ENCODE measurements at regions not wholly inside any gene's neighbourhood (a gene's known extent, or its start where the extent isn't known, plus 50 kb on each side); places are given as distances from the start of the nearest gene placed in this dataset.
"Not testable (repeated sequence)": the region's sequence is repeated elsewhere in the genome, so short reads cannot be mapped to it uniquely, and the experiment has no call there.

- no peaks in the 10 kb centered on the region for H3K36me3 ChIP-seq
- no peak overlapping the region for H3K4me3 ChIP-seq
- TF ChIP-seq, protein P1, sequence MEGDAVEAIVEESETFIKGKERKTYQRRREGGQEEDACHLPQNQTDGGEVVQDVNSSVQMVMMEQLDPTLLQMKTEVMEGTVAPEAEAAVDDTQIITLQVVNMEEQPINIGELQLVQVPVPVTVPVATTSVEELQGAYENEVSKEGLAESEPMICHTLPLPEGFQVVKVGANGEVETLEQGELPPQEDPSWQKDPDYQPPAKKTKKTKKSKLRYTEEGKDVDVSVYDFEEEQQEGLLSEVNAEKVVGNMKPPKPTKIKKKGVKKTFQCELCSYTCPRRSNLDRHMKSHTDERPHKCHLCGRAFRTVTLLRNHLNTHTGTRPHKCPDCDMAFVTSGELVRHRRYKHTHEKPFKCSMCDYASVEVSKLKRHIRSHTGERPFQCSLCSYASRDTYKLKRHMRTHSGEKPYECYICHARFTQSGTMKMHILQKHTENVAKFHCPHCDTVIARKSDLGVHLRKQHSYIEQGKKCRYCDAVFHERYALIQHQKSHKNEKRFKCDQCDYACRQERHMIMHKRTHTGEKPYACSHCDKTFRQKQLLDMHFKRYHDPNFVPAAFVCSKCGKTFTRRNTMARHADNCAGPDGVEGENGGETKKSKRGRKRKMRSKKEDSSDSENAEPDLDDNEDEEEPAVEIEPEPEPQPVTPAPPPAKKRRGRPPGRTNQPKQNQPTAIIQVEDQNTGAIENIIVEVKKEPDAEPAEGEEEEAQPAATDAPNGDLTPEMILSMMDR (IDR thresholded peaks at IDR 0.05) = no peak
- no peak for TF ChIP-seq EP300 (IDR thresholded peaks at IDR 0.05)
- TF ChIP-seq POLR2AphosphoS5 (IDR thresholded peaks at IDR 0.05) = no peak
- TF ChIP-seq POLR2A (IDR thresholded peaks at IDR 0.05; ENCODE audit: low read depth) = no peak
- DNase-seq (ENCODE audit: extremely low spot score) = no peak
- no peaks in the 10 kb centered on the region for H3K27me3 ChIP-seq
- no peaks in the 10 kb centered on the region for H3K9me3 ChIP-seq
- H3K4me1 ChIP-seq = no peaks in the 10 kb centered on the region
- 71% methylated on average over 2 of the region's 2 CpGs for WGBS
- intact Hi-C loops (cut with DNase I) = no loop called here
- H3K27ac ChIP-seq (replicated peaks in 1 of 4) = no peak overlapping the region
Observed at GRCh38 chr11:90468923-90469322, 246.1 kb upstream of the CHORDC1 start.

GRCh38 chr11:90465553-90465952, 242.7 kb upstream of the CHORDC1 start:
- H3K27me3 ChIP-seq = no peaks in the 10 kb centered on the region
- DNase-seq (ENCODE audit: extremely low spot score) = no peak
- H3K36me3 ChIP-seq = no peaks in the 10 kb centered on the region
- no peaks in the 10 kb centered on the region for H3K4me1 ChIP-seq
- H3K27ac ChIP-seq (replicated peaks in 1 of 4) = no peak overlapping the region
- H3K4me3 ChIP-seq = no peak overlapping the region
- TF ChIP-seq, protein P1 (IDR thresholded peaks at IDR 0.05) = no peak
- TF ChIP-seq POLR2A (IDR thresholded peaks at IDR 0.05; ENCODE audit: low read depth) (no peak), POLR2AphosphoS5 (IDR thresholded peaks at IDR 0.05) (no peak), EP300 (IDR thresholded peaks at IDR 0.05) (no peak)
- intact Hi-C loops (cut with DNase I) = no loop called here
- no peaks in the 10 kb centered on the region for H3K9me3 ChIP-seq
- 93% methylated on average over 5 of the region's 5 CpGs for WGBS

- DNase-seq (ENCODE audit: extremely low spot score); H3K36me3 ChIP-seq; H3K4me3 ChIP-seq; intact Hi-C loops (cut with DNase I); H3K27ac ChIP-seq (replicated peaks in 1 of 4); H3K9me3 ChIP-seq; H3K27me3 ChIP-seq; H3K4me1 ChIP-seq: not testable (repeated sequence)
- 79% methylated on average over 6 of the region's 6 CpGs for WGBS
Observed at GRCh38 chr11:90455347-90455920, 232.6 kb upstream of the CHORDC1 start.

DNA sequence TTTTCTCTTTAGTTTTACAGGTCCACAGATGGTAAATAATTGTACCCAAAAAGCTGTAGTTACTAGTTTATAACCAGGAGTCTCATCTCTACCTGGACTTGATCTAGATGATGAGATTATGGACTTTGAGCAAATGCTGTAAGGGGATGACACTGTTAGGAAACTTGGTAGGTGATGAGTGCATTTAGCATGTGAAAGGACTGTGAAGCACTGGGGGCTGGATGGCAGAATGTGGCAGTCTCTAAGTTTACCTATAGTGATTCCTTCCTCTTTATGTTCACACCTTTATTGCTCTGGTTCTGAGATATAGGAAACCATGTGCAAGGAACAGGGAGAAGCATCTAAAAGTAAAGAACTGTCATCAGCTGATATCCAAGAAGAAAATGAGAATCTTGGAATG, 230.7 kb upstream of the CHORDC1 start:
- no peak for DNase-seq (ENCODE audit: extremely low spot score)
- Histone ChIP-seq H3K9me3 (no peaks in the 10 kb centered on the region), H3K36me3 (no peaks in the 10 kb centered on the region), H3K4me1 (peaks cover 0 to 4% (median 0%) of the 10 kb centered on the region in 4 donors), H3K27ac (replicated peaks in 1 of 4) (no peak overlapping the region), H3K4me3 (no peak overlapping the region), H3K27me3 (no peaks in the 10 kb centered on the region)
- intact Hi-C loops (cut with DNase I) = no loop called here
- TF ChIP-seq POLR2A (IDR thresholded peaks at IDR 0.05; ENCODE audit: low read depth) = no peak

GRCh38 chr11:90449606-90450005, 226.8 kb upstream of the CHORDC1 start:
- Histone ChIP-seq H3K9me3 (no peaks in the 10 kb centered on the region), H3K4me3 (no peak overlapping the region), H3K36me3 (no peaks in the 10 kb centered on the region), H3K27ac (replicated peaks in 1 of 4) (no peak overlapping the region), H3K27me3 (no peaks in the 10 kb centered on the region), H3K4me1 (peaks cover 0 to 9% (median 0%) of the 10 kb centered on the region in 4 donors)
- whole genome bisulfite sequencing = 88% methylated on average over 2 of the region's 2 CpGs
- TF ChIP-seq, protein P1 (IDR thresholded peaks at IDR 0.05) = no peak
- no peak for TF ChIP-seq EP300 (IDR thresholded peaks at IDR 0.05)
- no peak for DNase-seq (ENCODE audit: extremely low spot score)
- intact Hi-C loops (cut with DNase I) = no loop called here

DNA sequence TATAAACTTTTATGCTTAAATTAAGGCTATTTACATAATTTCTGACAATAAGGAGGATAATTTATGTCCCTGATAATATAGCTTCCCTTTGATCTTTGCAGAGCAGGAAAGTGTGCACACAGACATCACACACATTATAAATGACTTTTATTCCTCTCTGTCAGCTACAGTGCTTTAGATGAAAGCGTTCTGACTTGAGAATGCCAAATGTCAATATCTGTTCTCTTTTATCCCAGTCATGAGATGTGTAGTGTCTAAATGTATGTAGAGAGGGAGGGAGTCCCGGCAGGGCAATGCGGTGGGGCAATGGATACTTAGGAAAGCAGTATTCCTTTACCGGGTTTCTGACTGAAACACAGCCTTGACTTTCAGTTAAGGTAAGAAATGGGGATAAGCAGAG, 225.4 kb upstream of the CHORDC1 start:
- Histone ChIP-seq H3K4me3 (no peak overlapping the region), H3K9me3 (no peaks in the 10 kb centered on the region), H3K4me1 (peaks cover 0 to 9% (median 0%) of the 10 kb centered on the region in 4 donors), H3K27ac (replicated peaks in 1 of 4) (no peak overlapping the region), H3K36me3 (no peaks in the 10 kb centered on the region), H3K27me3 (no peaks in the 10 kb centered on the region)
- TF ChIP-seq, protein P1 (IDR thresholded peaks at IDR 0.05) = no peak
- TF ChIP-seq POLR2A (IDR thresholded peaks at IDR 0.05; ENCODE audit: low read depth) = no peak
- DNase-seq (ENCODE audit: extremely low spot score) = no peak
- WGBS = 63% methylated on average over 4 of the region's 4 CpGs
- intact Hi-C loops (cut with DNase I) = no loop called here
